ENCODE measurements at regions not wholly inside any gene's neighbourhood (a gene's known extent, or its start where the extent isn't known, plus 50 kb on each side); places are given as distances from the start of the nearest gene placed in this dataset.

DNA sequence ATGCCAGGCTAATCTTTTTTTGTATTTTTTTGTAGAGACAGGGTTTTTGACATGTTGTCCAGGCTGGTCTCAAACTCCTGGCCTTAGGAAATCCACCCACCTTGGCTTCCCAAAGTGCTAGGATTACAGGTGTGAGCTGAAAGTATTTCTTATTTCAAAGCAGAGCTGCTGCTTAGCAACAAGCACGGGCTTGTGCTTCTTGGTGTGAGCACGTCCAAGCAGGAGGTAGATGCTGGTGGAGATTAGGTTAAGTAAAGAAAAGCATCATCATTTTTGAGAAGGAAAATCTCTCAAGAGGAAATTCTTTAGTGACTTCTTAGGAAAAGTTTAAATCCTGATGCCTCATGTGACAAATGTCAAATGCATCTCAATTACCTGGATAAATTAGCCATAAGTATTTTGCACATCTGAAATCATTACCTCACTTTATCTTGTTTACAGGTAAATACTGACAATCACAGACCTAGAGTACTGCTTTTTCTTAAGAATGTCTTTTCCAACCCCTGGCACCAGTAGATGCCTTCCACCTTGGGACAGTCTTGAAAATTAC lies 431.8 kb upstream of the FZD8 start:
- TF ChIP-seq, protein P1, sequence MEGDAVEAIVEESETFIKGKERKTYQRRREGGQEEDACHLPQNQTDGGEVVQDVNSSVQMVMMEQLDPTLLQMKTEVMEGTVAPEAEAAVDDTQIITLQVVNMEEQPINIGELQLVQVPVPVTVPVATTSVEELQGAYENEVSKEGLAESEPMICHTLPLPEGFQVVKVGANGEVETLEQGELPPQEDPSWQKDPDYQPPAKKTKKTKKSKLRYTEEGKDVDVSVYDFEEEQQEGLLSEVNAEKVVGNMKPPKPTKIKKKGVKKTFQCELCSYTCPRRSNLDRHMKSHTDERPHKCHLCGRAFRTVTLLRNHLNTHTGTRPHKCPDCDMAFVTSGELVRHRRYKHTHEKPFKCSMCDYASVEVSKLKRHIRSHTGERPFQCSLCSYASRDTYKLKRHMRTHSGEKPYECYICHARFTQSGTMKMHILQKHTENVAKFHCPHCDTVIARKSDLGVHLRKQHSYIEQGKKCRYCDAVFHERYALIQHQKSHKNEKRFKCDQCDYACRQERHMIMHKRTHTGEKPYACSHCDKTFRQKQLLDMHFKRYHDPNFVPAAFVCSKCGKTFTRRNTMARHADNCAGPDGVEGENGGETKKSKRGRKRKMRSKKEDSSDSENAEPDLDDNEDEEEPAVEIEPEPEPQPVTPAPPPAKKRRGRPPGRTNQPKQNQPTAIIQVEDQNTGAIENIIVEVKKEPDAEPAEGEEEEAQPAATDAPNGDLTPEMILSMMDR (IDR thresholded peaks at IDR 0.05 in 4 of 5, conservative IDR thresholded peaks at IDR 0.05 in 1 of 5) = no peak
- TF ChIP-seq POLR2A (IDR thresholded peaks at IDR 0.05) = no peak

Data from gastrocnemius medialis (tissue), 4 donors.